Spleen (tissue), 11 donors: ENCODE measurements at regions not wholly inside any gene's neighbourhood (a gene's known extent, or its start where the extent isn't known, plus 50 kb on each side); places are given as distances from the start of the nearest gene placed in this dataset.

Source experiments
- DNase-seq: peaks from one replicate; pipeline ENCODE4 v3.0.0-alpha.2; 2020
- H3K27ac ChIP-seq, 8 donors: fragments of 200-600 bp; sonication (generic) in 7 of 8; 1 replicate in 4 of 8; 2 replicates in 4 of 8; pipeline versions ENCODE4 v1.5.0 to v1.8.0; 2016 to 2021; ENCODE audit warnings: inconsistent platforms in 4 of 8, mild to moderate bottlenecking in 4 of 8, moderate library complexity in 1 of 8
- H3K27me3 ChIP-seq, 7 donors: fragments of 200-600 bp; sonication (generic) in 6 of 7; replicated peaks in 1 of 7; 1 replicate in 4 of 7; 2 replicates in 3 of 7; pipeline versions ENCODE4 v1.5.0 to v1.8.0; 2016 to 2021; ENCODE audit warnings: inconsistent platforms in 3 of 7, mild to moderate bottlenecking in 1 of 7
- H3K36me3 ChIP-seq, 6 donors: fragments of 200-600 bp; sonication (generic) in 5 of 6; 1 replicate in 4 of 6; 2 replicates in 2 of 6; pipeline versions ENCODE4 v1.5.0 to v1.8.0; 2016 to 2021; ENCODE audit warnings: inconsistent platforms in 2 of 6
- H3K4me1 ChIP-seq, 6 donors: fragments of 200-600 bp; sonication (generic) in 5 of 6; 1 replicate in 3 of 6; 2 replicates in 3 of 6; pipeline versions ENCODE4 v1.5.0 to v1.8.0; 2016 to 2021; ENCODE audit warnings: inconsistent platforms in 3 of 6
- H3K4me3 ChIP-seq, 8 donors: fragments of 200-600 bp; sonication (generic) in 7 of 8; 1 replicate in 4 of 8; 2 replicates in 4 of 8; pipeline versions ENCODE4 v1.5.0 to v1.8.0; 2016 to 2021; ENCODE audit warnings: inconsistent platforms in 4 of 8, mild to moderate bottlenecking in 4 of 8, moderate library complexity in 2 of 8
- H3K9me3 ChIP-seq, 8 donors: fragments of 200-600 bp; sonication (generic) in 7 of 8; 1 replicate in 4 of 8; 2 replicates in 4 of 8; pipeline versions ENCODE4 v1.5.0 to v1.8.0; 2016 to 2021; ENCODE audit warnings: inconsistent platforms in 4 of 8
- CTCF ChIP-seq, 11 experiments: fragments of 200-600 bp in 7 of 11; fragments of 450-650 bp in 4 of 11; sonication (generic) in 4 of 11; IDR thresholded peaks in 8 of 11; conservative IDR thresholded peaks in 3 of 11; 1 replicate in 7 of 11; 2 replicates in 4 of 11; pipeline versions ENCODE4 v1.4.0 to v1.8.0; 2016 to 2021; ENCODE audit warnings: antibody characterized with exemption in 11 of 11, inconsistent platforms in 4 of 11, mild to moderate bottlenecking in 1 of 11
- POLR2A ChIP-seq, 3 donors: fragments of 450-650 bp; IDR thresholded peaks; one replicate each; pipeline ENCODE4 v1.5.1; 2017; ENCODE audit warnings: antibody characterized with exemption in 3 of 3, mild to moderate bottlenecking in 1 of 3
- POLR2AphosphoS5 ChIP-seq, 3 donors: sonication (generic); formaldehyde crosslinking; IDR thresholded peaks; one replicate each; pipeline ENCODE4 v1.5.1; 2017; ENCODE audit warnings: antibody characterized with exemption in 3 of 3
- WGBS, 5 donors: extraction: QIAGEN DNeasy Blood & Tissue Kit in 3 of 5; methylation state at CpG; one replicate each; pipeline versions ENCODE4 v1.1.5 to v1.1.7; 2013 to 2018; 5-methylcytosine and 5-hydroxymethylcytosine counted together
- intact Hi-C: fragments of 100-400 bp; cut with DNase I; formaldehyde crosslinking; loops from one replicate; pipeline ENCODE4 v1.15.0; 2023; ENCODE audit warnings: low total_unique reads
- donor health status: healthy with polysubstance abuse.
- donor health status: DM: no; HTN: no; CAD: no; lungs with moderate emphysema.
- donor health status: DM: no; HTN: no; CAD: no.
- donor health status: Bipolar disorder and iron deficiency.
- donor health status: healthy.
- donor health status: DM: no; HTN: no; CAD: no.
- donor health status: DM: yes; HTN: yes; CAD: no.

- Histone ChIP-seq H3K9me3 (peaks cover 0 to 31% (median 23%) of the 10 kb centered on the region in 8 donors), H3K4me1 (no peaks in the 10 kb centered on the region), H3K27ac (no peak overlapping the region), H3K4me3 (no peak overlapping the region), H3K27me3 (no peaks in the 10 kb centered on the region), H3K36me3 (no peaks in the 10 kb centered on the region)
- intact Hi-C loops = no loop called here
- TF ChIP-seq POLR2AphosphoS5 (IDR thresholded peaks at IDR 0.05) (no peak), CTCF (IDR thresholded peaks at IDR 0.05 in 8 of 11, conservative IDR thresholded peaks at IDR 0.05 in 3 of 11) (no peak), POLR2A (IDR thresholded peaks at IDR 0.05) (no peak)
- 87 to 95% (median 89%) methylated on average over 3 to 5 of the region's 5 CpGs for WGBS, 5 donors
- no peak for DNase-seq
Observed at GRCh38 chr3:190238871-190239270, 83.4 kb downstream of the CLDN1 start.

DNA sequence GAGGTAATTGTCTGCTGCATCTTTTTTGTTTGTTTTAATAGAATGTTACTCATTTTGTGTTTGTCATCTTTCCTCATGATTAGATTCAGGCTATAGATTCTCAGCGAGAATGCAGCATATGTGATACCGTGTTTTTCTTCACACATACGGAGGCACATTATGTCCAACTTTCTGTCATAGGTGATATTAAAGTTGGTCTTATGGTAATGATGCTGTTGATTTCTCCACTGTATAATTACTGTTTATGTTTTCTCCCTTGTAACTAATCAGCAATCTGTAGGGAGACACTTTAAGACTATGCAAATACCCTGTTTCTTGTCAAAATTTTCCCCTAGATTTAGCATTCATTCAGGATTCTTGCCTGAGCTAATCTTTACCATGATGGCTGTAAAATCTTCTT is 87.6 kb downstream of the CLDN1 start:
- no peak for TF ChIP-seq CTCF (IDR thresholded peaks at IDR 0.05 in 8 of 11, conservative IDR thresholded peaks at IDR 0.05 in 3 of 11)
- no peak for TF ChIP-seq POLR2AphosphoS5 (IDR thresholded peaks at IDR 0.05)
- no peak for TF ChIP-seq POLR2A (IDR thresholded peaks at IDR 0.05)
- intact Hi-C loops = no loop called here
- DNase-seq = no peak
- Histone ChIP-seq H3K4me1 (peaks cover 0 to 11% (median 3%) of the 10 kb centered on the region in 6 donors), H3K9me3 (peaks cover 0 to 7% (median 3%) of the 10 kb centered on the region in 8 donors), H3K36me3 (no peaks in the 10 kb centered on the region), H3K27me3 (no peaks in the 10 kb centered on the region), H3K4me3 (no peak overlapping the region), H3K27ac (no peak overlapping the region)
- WGBS, 5 donors = 96 to 99% (median 96%) methylated on average over 3 of the region's 3 CpGs

- no peaks in the 10 kb centered on the region for H3K27me3 ChIP-seq
- peaks cover 0 to 11% (median 3%) of the 10 kb centered on the region in 6 donors for H3K4me1 ChIP-seq
- H3K27ac ChIP-seq = peak overlapping the region in 1 of 8 donors; percentile 28
- TF ChIP-seq CTCF (IDR thresholded peaks at IDR 0.05 in 8 of 11, conservative IDR thresholded peaks at IDR 0.05 in 3 of 11) = no peak
- no peak for TF ChIP-seq POLR2AphosphoS5 (IDR thresholded peaks at IDR 0.05)
- no peak for TF ChIP-seq POLR2A (IDR thresholded peaks at IDR 0.05)
- H3K9me3 ChIP-seq = no peaks in the 10 kb centered on the region
- no peaks in the 10 kb centered on the region for H3K36me3 ChIP-seq
- 58 to 84% (median 65%) methylated on average over 4 of the region's 4 CpGs for WGBS, 5 donors
- no peak for DNase-seq
- intact Hi-C loops = loop anchor here (5.0 to 10.0 kb wide), 2 partner anchors 92 to 195 kb away; partner anchors contain the start of gene CLDN1
- H3K4me3 ChIP-seq = no peak overlapping the region
Observed at GRCh38 chr3:190229632-190230424, 92.4 kb downstream of the CLDN1 start.

- intact Hi-C loops = loop anchor here (5.0 to 10.0 kb wide), 2 partner anchors 95 to 198 kb away; partner anchors contain the start of gene CLDN1
Observed at GRCh38 chr3:190227064-190227463, 95.2 kb downstream of the CLDN1 start.

More at GRCh38 chr3:190227064-190227463, 95.2 kb downstream of the CLDN1 start:
- WGBS, 5 donors = 66 to 83% (median 75%) methylated on average over 2 of the region's 2 CpGs
- H3K4me1 ChIP-seq = peaks cover 0 to 9% (median 3%) of the 10 kb centered on the region in 6 donors
- H3K9me3 ChIP-seq = no peaks in the 10 kb centered on the region
- H3K4me3 ChIP-seq = no peak overlapping the region
- TF ChIP-seq POLR2A (IDR thresholded peaks at IDR 0.05) = no peak
- no peak for DNase-seq
- H3K27me3 ChIP-seq = no peaks in the 10 kb centered on the region
- no peak overlapping the region for H3K27ac ChIP-seq
- H3K36me3 ChIP-seq = no peaks in the 10 kb centered on the region
